HL-60 (cell line): ENCODE measurements at regions not wholly inside any gene's neighbourhood (a gene's known extent, or its start where the extent isn't known, plus 50 kb on each side); places are given as distances from the start of the nearest gene placed in this dataset.
"Not testable (repeated sequence)": the region's sequence is repeated elsewhere in the genome, so short reads cannot be mapped to it uniquely, and the experiment has no call there.

Source experiments
- DNase-seq, 2 experiments: peaks; one replicate each; pipeline ENCODE4 v3.0.0-alpha.2; 2010 to 2020; ENCODE audit warnings: low read depth in 1 of 2, low spot score in 1 of 2
- H3K27ac ChIP-seq: fragments of 250-450 bp; sonication (Bioruptor Pico); replicated peaks from 2 replicates; pipeline ENCODE4 v1.5.1; 2020; ENCODE audit warnings: mild to moderate bottlenecking, moderate library complexity
- H3K27me3 ChIP-seq: fragments of 250-450 bp; sonication (Bioruptor Pico); 2 replicates; pipeline ENCODE4 v1.5.1; 2021; ENCODE audit warnings: mild to moderate bottlenecking, moderate library complexity; ENCODE audit not compliant: insufficient read depth, poor library complexity, severe bottlenecking
- H3K4me3 ChIP-seq: replicated peaks from 2 replicates; pipeline ENCODE4 v1.5.1; 2011; ENCODE audit warnings: mild to moderate bottlenecking, control low read depth, low read length; ENCODE audit not compliant: insufficient read depth
- CTCF ChIP-seq: IDR thresholded peaks from one replicate; pipeline ENCODE4 v1.5.1; 2011; ENCODE audit warnings: low read length, control low read depth, inconsistent platforms; ENCODE audit not compliant: insufficient read depth
- GABPA ChIP-seq: IDR thresholded peaks from 2 replicates; pipeline ENCODE4 v1.6.1; 2012; ENCODE audit warnings: low read depth
- POLR2AphosphoS5 ChIP-seq: IDR thresholded peaks from 2 replicates; pipeline ENCODE4 v1.6.1; 2012; ENCODE audit warnings: low read depth
- REST ChIP-seq: IDR thresholded peaks from 2 replicates; pipeline ENCODE4 v1.6.1; 2012; ENCODE audit warnings: low read depth; ENCODE audit not compliant: insufficient replicate concordance
- SPI1 ChIP-seq: IDR thresholded peaks from 2 replicates; pipeline ENCODE4 v1.6.1; 2012; ENCODE audit warnings: low read depth, mild to moderate bottlenecking, borderline replicate concordance

GRCh38 chr9:25119041-25119440 is 559.2 kb downstream of the TUSC1 start:
- H3K4me3 ChIP-seq = no peak overlapping the region
- no peak overlapping the region for H3K27ac ChIP-seq
- DNase-seq = no peak
- no peaks in the 10 kb centered on the region for H3K27me3 ChIP-seq
- TF ChIP-seq GABPA (no peak), REST (no peak), CTCF (no peak), POLR2AphosphoS5 (no peak), SPI1 (no peak)

GRCh38 chr9:25117791-25118190 is 560.5 kb downstream of the TUSC1 start:
- no peaks in the 10 kb centered on the region for H3K27me3 ChIP-seq
- no peak overlapping the region for H3K4me3 ChIP-seq
- TF ChIP-seq SPI1 (no peak), CTCF (no peak), POLR2AphosphoS5 (no peak), REST (no peak), GABPA (no peak)
- H3K27ac ChIP-seq = no peak overlapping the region
- no peak for DNase-seq

GRCh38 chr9:25102204-25102603 is 556.5 kb upstream of the IZUMO3 start:
- H3K27ac ChIP-seq, DNase-seq, H3K27me3 ChIP-seq: not testable (repeated sequence)

GRCh38 chr9:25094518-25094917 is 548.8 kb upstream of the IZUMO3 start:
- H3K27ac ChIP-seq = no peak overlapping the region
- DNase-seq = no peak

More at GRCh38 chr9:25102204-25102603, 556.5 kb upstream of the IZUMO3 start:
- not testable (repeated sequence) for H3K4me3 ChIP-seq

More at GRCh38 chr9:25094518-25094917, 548.8 kb upstream of the IZUMO3 start:
- TF ChIP-seq SPI1 (no peak), GABPA (no peak), REST (no peak), CTCF (no peak), POLR2AphosphoS5 (no peak)
- no peaks in the 10 kb centered on the region for H3K27me3 ChIP-seq
- H3K4me3 ChIP-seq = no peak overlapping the region
